Gastroesophageal sphincter (tissue), 3 donors: ENCODE measurements at regions not wholly inside any gene's neighbourhood (a gene's known extent, or its start where the extent isn't known, plus 50 kb on each side); places are given as distances from the start of the nearest gene placed in this dataset.

Experiments used
- EP300 ChIP-seq: sonication (generic); formaldehyde crosslinking; IDR thresholded peaks from one replicate; pipeline ENCODE4 v1.6.1; 2017; ENCODE audit warnings: antibody characterized with exemption, mild to moderate bottlenecking
- POLR2A ChIP-seq, 2 donors: fragments of 450-650 bp; IDR thresholded peaks; one replicate each; pipeline ENCODE4 v1.6.1; 2017; ENCODE audit warnings: antibody characterized with exemption in 2 of 2, mild to moderate bottlenecking in 2 of 2, moderate library complexity in 1 of 2
- POLR2AphosphoS5 ChIP-seq: sonication (generic); formaldehyde crosslinking; IDR thresholded peaks from one replicate; pipeline ENCODE4 v1.6.1; 2017; ENCODE audit warnings: antibody characterized with exemption
- TF ChIP-seq, protein P1 (sequence below), 4 experiments: fragments of 200-600 bp in 2 of 4; fragments of 450-650 bp in 2 of 4; sonication (generic) in 1 of 4; IDR thresholded peaks; one replicate each; pipeline ENCODE4 v1.5.1; 2017 to 2019; ENCODE audit warnings: antibody characterized with exemption in 4 of 4, mild to moderate bottlenecking in 2 of 4, moderate library complexity in 2 of 4

DNA sequence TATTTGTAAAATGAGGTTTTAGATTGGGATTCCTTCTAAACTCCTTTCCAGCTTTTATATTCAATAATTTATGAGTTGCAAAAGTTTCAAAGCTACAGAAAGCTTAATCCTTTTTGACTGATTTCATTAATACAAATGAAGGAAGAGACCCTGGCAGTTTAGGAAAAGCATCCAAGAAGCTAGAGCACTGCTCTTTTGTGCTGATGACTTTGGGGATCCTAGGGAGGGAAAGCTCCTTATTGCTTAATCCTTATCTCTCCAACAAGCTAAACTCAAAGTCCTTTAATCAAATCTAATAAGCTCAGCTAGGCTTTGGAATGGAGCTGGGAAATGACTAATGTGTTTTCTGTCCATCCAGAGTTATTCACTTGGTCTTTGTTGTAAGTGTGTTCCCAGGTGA is 285.4 kb downstream of the ACTR3B start:
- TF ChIP-seq, protein P1, sequence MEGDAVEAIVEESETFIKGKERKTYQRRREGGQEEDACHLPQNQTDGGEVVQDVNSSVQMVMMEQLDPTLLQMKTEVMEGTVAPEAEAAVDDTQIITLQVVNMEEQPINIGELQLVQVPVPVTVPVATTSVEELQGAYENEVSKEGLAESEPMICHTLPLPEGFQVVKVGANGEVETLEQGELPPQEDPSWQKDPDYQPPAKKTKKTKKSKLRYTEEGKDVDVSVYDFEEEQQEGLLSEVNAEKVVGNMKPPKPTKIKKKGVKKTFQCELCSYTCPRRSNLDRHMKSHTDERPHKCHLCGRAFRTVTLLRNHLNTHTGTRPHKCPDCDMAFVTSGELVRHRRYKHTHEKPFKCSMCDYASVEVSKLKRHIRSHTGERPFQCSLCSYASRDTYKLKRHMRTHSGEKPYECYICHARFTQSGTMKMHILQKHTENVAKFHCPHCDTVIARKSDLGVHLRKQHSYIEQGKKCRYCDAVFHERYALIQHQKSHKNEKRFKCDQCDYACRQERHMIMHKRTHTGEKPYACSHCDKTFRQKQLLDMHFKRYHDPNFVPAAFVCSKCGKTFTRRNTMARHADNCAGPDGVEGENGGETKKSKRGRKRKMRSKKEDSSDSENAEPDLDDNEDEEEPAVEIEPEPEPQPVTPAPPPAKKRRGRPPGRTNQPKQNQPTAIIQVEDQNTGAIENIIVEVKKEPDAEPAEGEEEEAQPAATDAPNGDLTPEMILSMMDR (IDR thresholded peaks at IDR 0.05): no peak
- TF ChIP-seq POLR2A (IDR thresholded peaks at IDR 0.05) (no peak), POLR2AphosphoS5 (no peak), EP300 (no peak)
